ES-I3 (cell line): ENCODE measurements at regions not wholly inside any gene's neighbourhood (a gene's known extent, or its start where the extent isn't known, plus 50 kb on each side); places are given as distances from the start of the nearest gene placed in this dataset.

Experiments
- H3K36me3 ChIP-seq: 2 replicates; pipeline ENCODE4 v1.6.1; 2013; ENCODE audit warnings: mild to moderate bottlenecking, low read length, control low read depth, moderate library complexity; ENCODE audit not compliant: insufficient read depth
- H3K4me1 ChIP-seq: 2 replicates; pipeline ENCODE4 v1.6.1; 2013; ENCODE audit warnings: mild to moderate bottlenecking, control low read depth, low read length; ENCODE audit not compliant: insufficient read depth
- H3K9ac ChIP-seq: 2 replicates; pipeline ENCODE4 v1.6.1; 2013; ENCODE audit warnings: low read depth, mild to moderate bottlenecking, low read length, moderate library complexity
- H3K9me3 ChIP-seq: 2 replicates; pipeline ENCODE4 v1.6.1; 2013; ENCODE audit warnings: mild to moderate bottlenecking, low read length, moderate library complexity; ENCODE audit not compliant: control insufficient read depth, insufficient read depth

- no peak overlapping the region for H3K9ac ChIP-seq
- H3K4me1 ChIP-seq, result peaks cover 9% of the 10 kb centered on the region; the same call in 1 of the 2 replicates
- H3K9me3 ChIP-seq, result no peaks in the 10 kb centered on the region
- H3K36me3 ChIP-seq, result no peaks in the 10 kb centered on the region
These were observed 63.5 kb upstream of the ASCC3 start for GRCh38 chr6:100944644-100945043.

DNA sequence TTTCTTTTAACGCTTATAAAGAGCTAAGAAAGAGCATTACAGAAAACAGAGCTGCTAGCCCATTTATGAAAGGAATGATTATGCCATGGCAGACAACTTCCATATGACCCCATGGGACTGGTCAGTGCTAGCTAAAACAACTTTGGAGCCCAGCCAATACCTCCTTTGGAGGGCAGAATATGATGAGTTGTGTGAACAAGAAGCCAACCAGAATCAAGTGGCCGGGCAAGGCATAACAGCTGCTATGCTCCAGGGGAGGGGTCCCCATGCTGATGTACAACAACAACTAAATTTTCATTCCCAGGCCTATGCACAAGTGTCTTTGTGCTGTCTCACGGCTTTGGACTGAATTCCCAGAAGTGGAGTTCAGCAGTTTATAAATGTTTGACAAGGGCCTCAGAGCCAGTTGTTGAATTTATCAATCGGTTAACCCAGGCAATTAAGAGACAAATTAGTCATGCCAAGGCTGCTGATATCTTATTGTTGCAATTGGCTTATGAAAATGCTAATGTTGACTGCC, 65.0 kb upstream of the ASCC3 start:
- Histone ChIP-seq H3K9ac (no peak overlapping the region), H3K4me1 (peaks cover 9% of the 10 kb centered on the region; the same call in 1 of the 2 replicates), H3K9me3 (no peaks in the 10 kb centered on the region)

GRCh38 chr6:100946711-100947110, 65.6 kb upstream of the ASCC3 start:
- peaks cover 15% of the 10 kb centered on the region; the same call in 1 of the 2 replicates for H3K4me1 ChIP-seq
- no peaks in the 10 kb centered on the region for H3K9me3 ChIP-seq
- H3K36me3 ChIP-seq, result no peaks in the 10 kb centered on the region
- no peak overlapping the region for H3K9ac ChIP-seq

More for the DNA sequence above, 65.0 kb upstream of the ASCC3 start:
- no peaks in the 10 kb centered on the region for H3K36me3 ChIP-seq

DNA sequence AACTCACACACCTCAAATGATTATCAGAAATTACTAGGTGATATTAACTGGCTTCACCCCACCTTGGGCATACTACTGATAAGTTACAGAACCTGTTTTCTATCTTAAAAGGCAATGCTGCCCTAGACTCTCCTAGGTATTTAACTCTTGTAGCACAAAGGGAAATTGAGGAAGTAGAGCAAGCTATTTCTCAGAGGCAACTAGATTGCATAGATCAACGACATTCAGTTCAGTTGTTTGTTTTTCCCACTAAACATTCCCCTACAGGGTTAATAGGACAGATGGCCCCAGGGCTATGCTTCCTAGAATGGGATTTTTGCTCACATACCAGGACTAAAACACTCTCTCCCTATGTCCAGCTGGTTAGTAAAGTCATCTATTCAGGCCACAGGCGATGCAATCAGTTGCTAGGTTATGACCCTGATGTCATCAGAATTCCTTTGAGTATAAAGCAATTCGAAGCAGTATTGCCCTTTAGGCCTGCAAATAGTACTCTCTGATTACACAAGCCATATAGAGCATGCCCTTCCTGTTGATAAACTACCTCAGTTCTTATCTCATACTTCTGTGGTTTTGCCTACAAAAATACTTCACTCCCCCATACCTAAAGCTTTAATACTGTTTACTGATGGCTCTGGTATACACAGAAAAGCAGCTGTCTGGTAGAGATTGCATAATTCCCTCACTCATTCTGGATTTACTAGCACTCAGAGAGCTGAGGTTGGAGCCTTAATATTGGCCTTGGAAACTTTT, 67.4 kb upstream of the ASCC3 start:
- no peaks in the 10 kb centered on the region for H3K9me3 ChIP-seq
- no peaks in the 10 kb centered on the region for H3K36me3 ChIP-seq
- peaks cover 16% of the 10 kb centered on the region; the same call in 1 of the 2 replicates for H3K4me1 ChIP-seq
- no peak overlapping the region for H3K9ac ChIP-seq

- Histone ChIP-seq H3K9me3 (no peaks in the 10 kb centered on the region), H3K36me3 (no peaks in the 10 kb centered on the region), H3K4me1 (peaks cover 7% of the 10 kb centered on the region; the same call in 1 of the 2 replicates), H3K9ac (no peak overlapping the region)
These were observed 70.9 kb upstream of the ASCC3 start for GRCh38 chr6:100952006-100952405.

GRCh38 chr6:100959280-100959679, 78.2 kb upstream of the ASCC3 start:
- Histone ChIP-seq H3K9ac (no peak overlapping the region), H3K36me3 (no peaks in the 10 kb centered on the region), H3K4me1 (no peaks in the 10 kb centered on the region), H3K9me3 (no peaks in the 10 kb centered on the region)

GRCh38 chr6:100962466-100962865, 81.3 kb upstream of the ASCC3 start:
- no peaks in the 10 kb centered on the region for H3K9me3 ChIP-seq
- no peak overlapping the region for H3K9ac ChIP-seq
- H3K4me1 ChIP-seq, result no peaks in the 10 kb centered on the region
- H3K36me3 ChIP-seq, result no peaks in the 10 kb centered on the region

DNA sequence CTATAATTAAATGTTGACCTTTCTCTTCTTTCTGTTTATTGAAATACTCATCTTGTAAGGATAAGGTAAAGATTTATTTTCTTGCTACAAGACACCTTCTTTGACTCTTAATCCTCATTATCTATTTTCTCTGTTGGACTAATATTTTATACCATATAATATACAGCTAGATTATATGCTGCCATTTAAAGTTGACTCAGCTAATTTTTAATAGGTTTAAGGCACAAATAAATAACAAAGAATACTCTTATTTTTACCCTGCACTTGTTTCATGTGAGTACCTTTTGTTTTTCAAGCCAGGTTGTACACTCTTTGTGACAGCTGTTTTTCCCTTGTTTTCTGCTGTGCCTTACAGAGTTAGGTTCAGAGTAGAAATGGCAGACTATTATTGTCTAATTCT, 83.9 kb upstream of the ASCC3 start:
- H3K4me1 ChIP-seq, result no peaks in the 10 kb centered on the region
- H3K36me3 ChIP-seq, result no peaks in the 10 kb centered on the region; the same call in 1 of the 2 replicates
- H3K9ac ChIP-seq, result no peak overlapping the region
- H3K9me3 ChIP-seq, result no peaks in the 10 kb centered on the region

DNA sequence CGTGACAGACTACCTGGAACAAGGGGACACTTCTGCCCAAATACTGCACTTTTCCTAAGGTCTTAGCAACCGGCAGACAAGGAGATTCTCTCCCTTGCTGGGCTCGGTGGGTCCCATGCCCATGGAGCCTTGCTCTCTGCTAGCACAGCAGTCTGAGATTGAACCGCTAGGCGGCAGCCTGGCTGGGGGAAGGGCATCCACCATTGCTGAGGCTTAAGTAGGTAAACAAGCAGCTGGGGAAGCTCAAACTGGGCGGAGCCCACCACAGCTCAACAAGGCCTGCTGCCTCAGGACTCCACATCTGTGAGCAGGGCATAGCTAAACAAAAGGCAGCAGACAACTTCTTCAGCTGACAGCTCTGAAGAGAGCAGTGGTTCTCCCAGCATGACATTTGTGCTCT, 87.8 kb upstream of the ASCC3 start:
- H3K9ac ChIP-seq, result no peak overlapping the region
- H3K4me1 ChIP-seq, result no peaks in the 10 kb centered on the region
- H3K36me3 ChIP-seq, result no peaks in the 10 kb centered on the region; the same call in 1 of the 2 replicates
- no peaks in the 10 kb centered on the region for H3K9me3 ChIP-seq

DNA sequence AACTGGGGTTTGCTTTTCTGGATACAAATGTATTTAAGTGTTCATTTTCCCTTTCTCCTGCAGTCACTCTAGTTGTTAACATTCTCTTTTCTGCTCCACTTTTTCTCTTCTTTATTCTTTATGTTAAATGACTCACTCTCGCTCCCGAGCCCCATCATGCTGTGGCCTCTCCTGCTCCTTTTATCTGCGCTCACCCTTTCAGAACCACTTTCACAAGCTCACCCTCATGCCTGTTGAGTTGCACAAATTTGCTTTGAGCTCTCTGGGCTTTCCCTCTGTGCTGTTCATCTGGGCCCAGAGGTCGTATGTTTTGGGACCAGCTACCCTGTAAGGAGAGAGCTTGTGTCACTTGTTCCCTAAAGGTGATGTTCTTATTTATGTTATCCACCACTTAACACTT, 98.1 kb upstream of the ASCC3 start:
- Histone ChIP-seq H3K4me1 (peaks cover 3% of the 10 kb centered on the region; the same call in 1 of the 2 replicates), H3K9me3 (no peaks in the 10 kb centered on the region), H3K9ac (no peak overlapping the region), H3K36me3 (no peaks in the 10 kb centered on the region)

DNA sequence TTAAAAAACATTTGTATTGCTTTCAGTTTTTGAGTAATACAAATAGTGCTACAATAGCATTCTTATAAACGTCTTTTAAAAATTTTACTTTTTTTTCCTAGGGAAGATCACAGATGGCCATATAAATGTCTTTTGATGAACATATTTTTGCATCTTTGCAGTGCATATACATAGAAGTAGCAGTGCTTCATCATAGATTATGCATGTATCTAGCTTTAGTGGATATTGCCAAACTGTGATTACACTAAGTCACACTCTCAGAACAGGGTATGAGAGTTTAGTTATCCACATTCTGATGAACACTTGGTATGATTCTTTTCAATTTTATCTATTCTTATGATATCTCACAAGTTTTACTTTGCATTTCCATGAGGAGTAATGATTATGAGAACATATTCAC, 99.8 kb upstream of the ASCC3 start:
- Histone ChIP-seq H3K36me3 (no peaks in the 10 kb centered on the region), H3K9me3 (no peaks in the 10 kb centered on the region), H3K4me1 (peaks cover 3% of the 10 kb centered on the region; the same call in 1 of the 2 replicates), H3K9ac (no peak overlapping the region)

GRCh38 chr6:100986921-100987320, 105.8 kb upstream of the ASCC3 start:
- H3K36me3 ChIP-seq, result no peaks in the 10 kb centered on the region
- no peaks in the 10 kb centered on the region for H3K4me1 ChIP-seq
- no peak overlapping the region for H3K9ac ChIP-seq
- no peaks in the 10 kb centered on the region for H3K9me3 ChIP-seq

DNA sequence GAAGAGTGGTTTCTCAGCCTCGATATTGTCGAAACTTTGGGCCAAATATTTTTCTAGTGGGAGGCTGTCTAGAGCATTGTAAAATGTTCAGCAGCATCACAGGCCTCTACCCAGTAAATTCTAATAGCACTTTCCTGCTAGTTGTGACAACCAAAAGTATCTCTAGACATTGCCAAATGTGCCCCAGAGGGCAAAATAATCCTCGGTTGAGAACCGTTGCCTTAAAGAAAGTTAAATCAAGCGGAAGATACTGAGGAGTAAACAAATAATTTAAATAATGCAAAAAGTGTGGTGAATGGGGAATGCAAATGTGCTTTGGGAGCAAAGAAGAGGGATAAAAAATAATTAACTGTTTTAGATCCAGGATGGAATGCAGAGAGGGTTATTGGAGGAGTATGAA, 106.4 kb upstream of the ASCC3 start:
- Histone ChIP-seq H3K4me1 (no peaks in the 10 kb centered on the region), H3K36me3 (no peaks in the 10 kb centered on the region), H3K9ac (no peak overlapping the region), H3K9me3 (no peaks in the 10 kb centered on the region)

DNA sequence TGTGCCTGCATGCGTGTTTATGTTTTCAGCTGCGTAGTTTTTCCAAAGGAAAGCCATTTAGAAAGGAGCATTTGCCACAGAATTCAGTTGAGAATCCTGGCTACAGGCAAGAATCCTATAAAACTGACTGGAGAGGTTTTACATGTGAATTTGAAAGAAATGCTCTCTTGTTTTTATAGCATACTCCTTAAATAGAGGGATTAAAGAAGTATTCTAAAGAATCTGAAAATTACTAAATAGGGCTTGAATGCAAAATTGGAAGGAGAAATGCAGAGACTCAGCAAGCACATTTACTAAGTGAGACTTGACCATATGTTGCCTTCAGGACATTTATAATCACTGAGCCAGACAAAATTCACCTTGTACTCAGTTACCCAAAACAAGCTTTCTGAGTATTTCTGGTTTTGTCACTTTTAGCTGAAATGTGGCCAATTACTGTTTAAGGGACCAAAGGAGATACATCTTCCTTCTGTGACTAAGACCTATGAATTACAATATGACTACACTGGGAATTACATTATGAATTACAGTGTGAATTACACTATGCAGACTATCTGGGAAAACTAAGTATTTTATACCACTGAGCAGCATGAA, 107.4 kb upstream of the ASCC3 start:
- Histone ChIP-seq H3K9me3 (no peaks in the 10 kb centered on the region), H3K4me1 (no peaks in the 10 kb centered on the region), H3K9ac (no peak overlapping the region), H3K36me3 (no peaks in the 10 kb centered on the region)

GRCh38 chr6:100990070-100990469, 108.9 kb upstream of the ASCC3 start:
- H3K4me1 ChIP-seq, result no peaks in the 10 kb centered on the region
- H3K36me3 ChIP-seq, result no peaks in the 10 kb centered on the region
- no peak overlapping the region for H3K9ac ChIP-seq
- no peaks in the 10 kb centered on the region for H3K9me3 ChIP-seq
